Left lobe of liver (tissue), 2 donors: ENCODE measurements at regions not wholly inside any gene's neighbourhood (a gene's known extent, or its start where the extent isn't known, plus 50 kb on each side); places are given as distances from the start of the nearest gene placed in this dataset.

Source experiments
- ATAC-seq: fragments of 200-7000 bp; cut with Tn5 transposase; one replicate; pipeline ENCODE4 v1.9.1; 2020; ENCODE audit warnings: mild to moderate bottlenecking, moderate library complexity
- DNase-seq: peaks from one replicate; pipeline ENCODE4 v3.0.0-alpha.2; 2020; ENCODE audit warnings: low spot score
- donor health status: DM: no; HTN: no; CAD: no; lungs with moderate emphysema.
- donor health status: DM: no; HTN: yes; CAD: no.

DNA sequence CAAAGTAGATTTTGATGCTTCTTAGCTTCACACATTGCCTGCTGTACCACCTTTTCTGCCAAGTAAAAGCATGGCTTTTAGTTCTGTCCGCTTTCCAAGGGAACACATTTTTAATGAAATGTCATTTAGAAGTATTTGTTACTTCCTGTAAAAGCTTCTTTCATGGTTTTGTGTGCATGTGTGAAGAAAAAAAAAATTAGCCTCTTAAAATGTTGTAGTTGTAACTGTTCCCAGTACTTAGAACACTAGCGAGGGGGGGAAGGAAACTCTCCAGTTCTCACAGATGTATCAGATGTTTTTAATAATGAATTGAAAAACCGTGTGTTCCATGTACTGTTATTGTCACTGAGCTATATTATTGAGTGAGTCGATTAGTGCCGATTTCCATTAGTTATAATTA, 568.3 kb upstream of the ADGRL2 start:
- DNase-seq (no peak), ATAC-seq (no peak)

DNA sequence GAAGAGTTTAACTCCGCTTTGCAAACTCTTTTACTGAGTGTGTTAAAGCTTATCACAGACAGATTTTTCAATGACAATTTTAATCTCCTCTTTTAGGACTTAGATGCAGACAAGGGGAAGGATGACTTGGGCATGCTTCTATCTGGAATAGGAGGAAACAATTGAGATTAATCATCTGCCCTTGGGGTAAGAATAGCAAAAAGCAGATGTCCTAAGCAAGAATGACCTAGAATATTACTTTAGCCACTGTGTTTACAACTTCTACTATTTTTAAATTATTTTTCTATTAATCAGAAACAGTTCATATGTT, 569.0 kb upstream of the ADGRL2 start:
- DNase-seq (no peak), ATAC-seq (no peak)

DNA sequence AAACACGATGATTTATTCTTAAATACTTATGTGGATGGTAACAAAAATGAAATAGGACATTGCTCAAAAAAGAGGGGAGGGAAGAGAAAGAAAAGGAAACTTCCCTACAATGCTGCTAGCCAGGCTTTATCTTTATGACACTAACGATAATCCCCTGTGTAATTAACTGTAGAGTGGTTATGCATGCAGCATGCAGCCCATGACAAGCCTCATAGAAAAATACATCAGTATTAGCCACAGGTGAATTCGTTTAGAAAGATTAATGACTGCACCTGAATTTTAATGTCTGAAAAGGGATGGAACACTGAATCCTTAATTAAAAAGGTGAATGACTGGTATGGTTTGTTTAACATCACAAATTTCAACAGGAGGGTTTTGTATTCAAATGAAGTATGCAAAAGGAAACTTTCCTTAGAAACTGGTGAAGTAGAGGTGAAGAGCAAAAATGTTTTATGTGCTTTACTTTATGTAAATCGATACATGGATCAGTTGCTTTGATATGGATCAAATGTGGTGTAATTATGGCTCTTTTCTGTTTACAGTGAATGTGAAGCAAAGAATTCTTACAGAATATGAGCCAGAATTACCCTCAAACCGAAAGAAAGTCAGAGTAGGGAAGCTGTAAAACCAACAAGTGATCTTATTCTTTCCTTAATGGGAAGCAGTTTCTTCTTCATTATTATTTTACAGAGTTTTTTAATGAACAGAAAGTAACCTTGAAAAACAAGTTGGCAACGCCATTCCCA, 569.6 kb upstream of the ADGRL2 start:
- DNase-seq = no peak
- no peak for ATAC-seq

DNA sequence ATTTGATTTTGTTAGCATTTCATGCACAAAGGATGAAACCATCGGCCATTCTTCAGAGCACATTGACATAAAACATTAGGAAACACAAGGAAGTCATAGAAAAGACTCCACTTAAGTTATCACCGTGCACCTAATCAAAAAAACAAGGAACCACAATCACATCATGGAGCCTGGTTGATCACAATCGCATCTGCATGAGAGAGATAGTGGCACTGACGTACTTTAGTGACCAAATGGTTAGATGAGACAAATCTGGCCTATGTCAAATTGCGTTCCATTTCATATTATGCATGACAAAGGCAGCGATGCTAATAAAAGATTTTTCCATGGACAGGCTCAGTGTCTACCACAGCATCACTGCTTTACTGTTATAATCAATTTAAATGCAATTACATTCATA, 571.8 kb upstream of the ADGRL2 start:
- no peak for DNase-seq
- ATAC-seq = no peak

DNA sequence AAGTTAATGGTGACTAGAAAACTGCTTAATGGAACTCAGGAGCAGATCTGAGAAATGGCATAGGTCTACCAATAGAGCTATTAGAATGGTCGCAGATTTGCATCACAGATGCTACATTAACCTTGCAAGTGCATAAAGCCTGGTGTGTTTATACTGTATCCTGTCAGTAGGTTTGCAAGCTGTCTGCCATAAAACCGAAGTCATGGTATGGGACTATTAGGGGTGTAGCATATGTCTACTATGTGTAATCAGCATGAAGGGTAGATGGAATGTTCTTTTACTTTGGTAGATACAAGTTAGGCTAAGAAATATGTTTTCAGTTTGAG, 574.2 kb upstream of the ADGRL2 start:
- ATAC-seq (no peak), DNase-seq (no peak)

DNA sequence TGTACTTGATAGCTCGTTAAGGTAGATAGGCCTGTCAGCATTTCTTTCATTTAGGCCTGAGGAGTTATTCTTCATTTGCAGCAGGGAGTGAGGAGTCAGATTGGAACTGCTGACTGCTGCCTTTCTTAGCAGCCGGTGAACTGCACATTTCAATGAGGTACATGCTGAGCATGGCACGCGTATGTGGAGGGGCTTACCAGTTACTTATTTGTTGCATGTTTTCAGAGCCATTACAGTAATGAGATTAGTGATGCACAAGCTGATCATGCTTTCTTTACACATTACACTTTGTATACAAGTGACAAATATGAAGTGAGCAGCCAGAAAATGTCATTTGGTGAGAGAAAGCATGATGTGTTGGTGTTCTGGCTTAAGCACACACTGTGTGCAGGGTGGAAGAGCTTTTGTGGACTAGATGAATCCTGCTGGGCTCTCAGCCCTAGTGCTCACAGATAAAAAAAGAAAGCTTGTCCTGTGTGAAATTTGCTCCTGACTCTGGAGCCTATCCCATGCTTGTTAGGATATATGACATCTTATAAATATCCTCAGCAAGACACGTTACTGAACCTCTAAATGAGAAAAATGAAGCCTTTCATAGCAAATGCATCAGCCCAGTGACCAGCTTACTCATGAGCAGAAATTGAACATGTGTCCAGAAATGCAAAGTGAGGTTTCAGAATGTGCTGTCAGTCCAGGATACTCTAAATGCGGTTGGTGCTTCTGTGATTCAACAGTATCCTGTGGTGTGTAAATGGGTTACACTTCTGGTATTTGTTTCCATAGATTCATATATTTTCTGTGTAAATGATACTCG, 574.7 kb upstream of the ADGRL2 start:
- ATAC-seq (no peak), DNase-seq (no peak)

DNA sequence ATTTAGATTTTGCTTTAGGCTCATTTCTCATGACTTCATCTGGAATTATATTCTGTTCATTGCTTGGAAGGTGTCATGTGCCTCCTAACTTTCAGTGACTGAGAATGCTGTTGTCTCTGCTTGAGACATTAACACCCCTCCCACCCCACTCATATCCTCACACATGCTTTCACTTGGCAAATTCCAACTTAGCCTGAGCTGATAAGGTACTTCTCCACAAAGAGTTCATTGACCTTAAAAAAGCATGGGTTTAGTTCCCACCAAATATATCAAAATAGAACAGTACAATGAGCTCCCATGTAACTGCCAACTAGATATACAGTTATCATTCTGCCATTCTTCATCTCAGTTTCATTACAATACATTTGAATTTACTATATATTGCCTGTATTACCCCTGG, 576.5 kb upstream of the ADGRL2 start:
- DNase-seq (no peak), ATAC-seq (no peak)

DNA sequence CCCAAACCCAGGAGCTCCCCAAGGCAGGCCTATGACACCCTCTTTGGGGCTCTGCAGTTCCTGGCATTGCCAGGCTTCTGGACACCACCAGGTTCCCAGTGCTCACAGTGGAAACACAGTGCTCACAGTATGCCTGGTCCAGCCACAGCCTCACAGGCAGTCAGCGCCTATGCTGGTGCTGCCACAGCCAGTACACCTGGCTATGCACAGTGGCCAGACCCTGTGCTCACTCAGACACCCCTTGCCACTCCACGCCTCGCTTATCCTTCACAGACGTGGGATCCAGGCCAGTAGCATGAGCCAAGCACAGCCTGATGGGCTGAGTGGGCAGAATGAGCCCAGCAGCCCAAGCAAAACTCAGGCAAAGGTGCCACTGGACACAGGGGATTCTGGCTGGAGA, 579.2 kb upstream of the ADGRL2 start:
- ATAC-seq = no peak
- no peak for DNase-seq

DNA sequence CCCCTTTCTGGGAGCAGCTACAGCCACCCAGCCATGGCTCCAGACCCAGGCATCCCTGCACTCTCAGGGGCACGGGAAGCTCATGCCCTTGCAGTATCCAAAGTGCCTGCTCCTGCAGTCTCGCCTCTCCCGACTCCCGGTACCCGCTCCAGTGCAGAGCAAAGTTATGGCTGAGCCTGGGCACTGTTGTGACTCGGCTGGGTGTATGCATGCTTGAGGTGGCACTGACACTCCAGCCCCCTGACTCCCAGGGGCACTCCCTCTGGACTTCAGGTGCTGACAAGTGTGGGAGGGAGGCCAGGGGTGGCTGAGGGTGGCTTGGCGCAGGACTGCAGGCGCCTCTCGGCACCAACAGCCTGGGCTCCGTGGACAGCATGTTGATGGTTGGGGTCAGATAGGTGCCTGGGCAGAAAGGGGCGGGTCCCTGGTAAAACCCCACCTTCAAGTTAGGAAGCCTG, 580.1 kb upstream of the ADGRL2 start:
- DNase-seq = no peak
- no peak for ATAC-seq

DNA sequence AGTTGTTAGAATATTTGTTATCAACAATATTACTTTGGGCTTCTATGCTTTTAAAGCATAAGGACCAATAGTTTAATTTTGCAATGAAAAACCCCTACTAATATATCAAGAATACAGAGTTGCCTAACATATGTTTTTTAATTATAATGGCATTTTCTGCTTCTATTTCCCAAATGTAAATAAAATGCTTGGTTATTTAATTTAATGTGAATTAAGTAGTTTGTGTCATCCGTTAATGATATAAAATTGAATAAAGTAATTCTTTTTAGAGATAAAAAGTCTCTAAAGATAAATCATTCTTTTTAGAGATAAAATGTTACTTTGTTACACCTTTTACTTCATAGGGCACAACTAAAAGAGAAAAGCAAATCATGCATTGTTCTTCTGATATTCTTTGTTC, 583.7 kb upstream of the ADGRL2 start:
- ATAC-seq = no peak

DNA sequence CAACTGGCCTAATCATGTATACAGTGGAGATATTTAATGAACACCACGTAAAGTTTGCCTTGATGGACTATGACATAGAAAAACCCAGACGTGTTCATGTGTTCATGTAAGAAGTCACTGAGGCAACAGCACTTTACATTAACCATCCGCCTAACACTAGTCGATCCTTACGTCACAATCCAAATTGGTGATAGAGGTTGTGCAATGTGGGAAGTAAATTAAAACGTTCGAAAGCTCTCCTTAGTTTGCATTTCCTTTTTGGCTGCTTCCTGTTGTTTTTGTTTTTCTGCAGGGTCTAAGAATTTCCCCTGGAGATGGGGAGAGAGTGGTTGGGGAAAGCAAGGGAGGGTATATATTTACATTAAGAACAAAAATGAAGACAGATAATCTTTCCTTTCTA, 587.5 kb upstream of the ADGRL2 start:
- ATAC-seq (no peak), DNase-seq (no peak)

More for the DNA sequence above, 583.7 kb upstream of the ADGRL2 start:
- DNase-seq = no peak

DNA sequence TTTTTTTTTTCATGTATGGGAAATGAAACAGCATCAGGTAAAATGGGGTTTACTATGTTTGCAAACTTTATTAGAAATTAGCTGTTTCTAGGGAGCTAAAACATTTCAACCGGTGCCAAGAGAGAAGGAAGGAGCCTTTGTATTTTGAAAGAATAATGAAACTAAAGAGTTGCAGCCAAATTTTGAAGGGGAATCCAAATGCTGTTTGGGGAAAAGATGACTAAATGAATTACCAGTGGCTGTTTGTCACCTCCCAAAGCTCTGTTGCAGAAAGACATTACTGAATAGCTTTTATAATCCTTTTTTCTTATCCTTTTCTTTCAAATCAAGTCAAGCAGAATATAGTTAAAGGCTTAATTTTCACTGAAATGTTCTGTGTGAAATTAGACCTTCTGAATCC, 591.3 kb upstream of the ADGRL2 start:
- no peak for ATAC-seq
- no peak for DNase-seq

DNA sequence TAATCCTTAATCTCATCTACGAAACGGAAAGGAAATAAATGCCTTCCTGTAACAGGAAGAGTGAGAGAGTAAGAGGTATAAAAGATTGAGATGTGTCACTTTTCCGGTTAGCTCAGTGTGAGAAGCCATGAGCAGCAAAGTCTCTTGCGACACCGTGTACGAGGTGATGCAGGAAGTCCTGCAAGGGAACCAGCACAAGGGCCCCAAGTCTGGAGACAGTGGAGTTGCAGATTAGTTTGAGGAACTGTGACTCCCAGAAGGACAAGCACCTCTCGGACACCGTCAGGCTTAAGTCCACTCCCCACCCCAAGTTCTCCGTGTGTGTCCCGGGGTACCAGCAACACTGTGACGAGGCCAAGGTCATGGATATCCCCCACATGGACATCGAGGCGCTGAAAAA, 592.3 kb upstream of the ADGRL2 start:
- ATAC-seq (no peak), DNase-seq (peak; percentile 48)

DNA sequence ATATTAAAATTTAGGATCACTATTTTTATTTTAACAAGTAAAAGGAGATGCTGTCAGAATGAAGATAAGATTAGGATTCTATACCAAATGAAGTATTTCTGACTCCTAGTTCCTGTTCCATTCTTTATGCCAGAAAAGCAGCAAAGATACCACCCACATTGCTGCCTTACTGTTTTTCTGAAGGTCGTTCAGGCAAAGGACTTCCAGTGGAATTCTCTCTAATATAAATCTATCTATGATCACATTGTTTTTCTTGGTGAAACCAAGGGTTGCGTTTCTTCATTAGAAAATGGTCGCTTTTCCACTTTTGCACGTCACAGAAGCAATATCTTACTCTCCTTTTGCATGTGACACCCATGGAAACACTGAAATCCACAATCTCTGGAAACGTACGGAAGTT, 594.8 kb upstream of the ADGRL2 start:
- no peak for DNase-seq
- ATAC-seq = no peak

DNA sequence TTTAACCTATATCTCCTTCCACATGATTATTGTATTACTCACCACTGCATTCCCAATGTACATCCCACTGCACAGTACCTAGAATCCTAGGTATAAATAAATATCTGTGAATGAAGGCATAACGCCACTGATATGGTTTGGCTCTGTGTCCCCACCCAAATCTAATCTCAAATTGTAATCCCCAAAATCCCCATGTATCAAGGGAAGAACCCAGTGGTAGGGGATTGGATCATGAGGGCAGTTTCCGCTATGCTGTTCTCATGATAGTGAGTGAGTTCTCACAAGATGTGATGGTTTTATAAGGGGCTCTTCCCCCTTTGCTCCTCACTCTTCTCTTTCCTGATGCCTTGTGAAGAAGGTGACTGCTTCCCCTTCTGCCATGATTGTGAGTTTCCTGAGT, 599.0 kb upstream of the ADGRL2 start:
- ATAC-seq (no peak), DNase-seq (no peak)

DNA sequence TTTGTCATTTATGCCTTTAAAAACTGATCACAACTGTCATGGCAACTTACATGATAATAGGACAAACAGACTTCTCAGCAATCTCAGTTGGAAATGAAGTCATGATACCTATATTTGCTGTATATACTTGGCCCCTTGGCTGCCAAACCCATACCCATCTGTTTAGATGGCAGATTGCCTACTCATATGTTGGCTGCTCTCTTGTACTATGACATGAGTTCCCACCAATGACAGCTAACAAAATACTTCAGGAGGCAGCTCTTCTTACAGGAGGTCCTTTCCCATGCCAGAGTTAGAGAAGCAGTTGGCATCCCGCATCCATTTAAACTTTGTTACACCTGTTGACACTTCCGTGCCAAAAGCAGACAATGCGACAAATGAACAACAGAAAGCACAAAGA, 603.1 kb upstream of the ADGRL2 start:
- ATAC-seq (no peak), DNase-seq (no peak)

DNA sequence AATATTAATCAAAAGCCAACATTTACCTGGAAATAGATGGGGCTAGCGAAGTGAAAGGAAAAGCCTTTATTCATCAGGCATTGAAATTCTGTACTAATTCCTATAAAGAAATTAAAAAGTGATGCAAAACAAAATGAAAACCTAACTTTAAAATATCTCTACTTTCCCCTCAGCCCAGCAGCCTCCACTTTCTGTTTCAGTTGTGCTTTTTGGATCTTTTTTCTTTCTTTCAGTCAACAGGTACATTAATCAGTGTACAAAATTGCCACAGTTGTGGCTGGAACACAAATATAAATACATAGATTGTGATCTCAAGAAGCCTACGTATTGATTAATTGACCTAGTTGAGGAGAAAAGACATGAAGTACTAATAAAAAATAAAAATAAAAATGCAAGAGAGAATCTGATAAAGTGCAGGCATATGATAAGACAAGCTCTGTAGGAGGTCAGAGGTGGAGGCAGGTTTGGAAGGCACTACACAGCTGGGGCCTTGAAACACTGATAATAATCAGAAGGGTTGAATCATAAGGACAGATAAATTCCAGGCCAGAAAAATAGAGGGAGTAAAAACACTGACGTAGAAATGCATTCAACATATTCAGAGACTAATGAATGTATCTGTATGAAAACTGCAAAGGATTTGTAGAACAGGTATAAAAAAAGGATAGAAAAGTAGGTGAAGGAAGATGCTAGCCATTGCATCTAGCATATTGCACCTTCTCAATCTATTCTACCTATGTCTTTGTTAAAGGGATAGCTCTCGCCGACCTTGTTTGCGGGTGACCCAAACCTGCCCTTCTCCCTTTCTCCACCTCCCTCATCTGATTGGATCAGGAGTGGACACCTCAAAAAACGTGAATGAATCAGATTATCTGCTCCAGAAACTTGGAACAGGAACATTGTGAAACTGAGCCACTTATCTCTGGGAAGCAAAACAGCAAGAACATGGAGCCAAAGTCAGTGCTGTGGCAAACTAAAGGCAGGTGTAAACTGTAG, 607.8 kb upstream of the ADGRL2 start:
- DNase-seq (no peak), ATAC-seq (no peak)

DNA sequence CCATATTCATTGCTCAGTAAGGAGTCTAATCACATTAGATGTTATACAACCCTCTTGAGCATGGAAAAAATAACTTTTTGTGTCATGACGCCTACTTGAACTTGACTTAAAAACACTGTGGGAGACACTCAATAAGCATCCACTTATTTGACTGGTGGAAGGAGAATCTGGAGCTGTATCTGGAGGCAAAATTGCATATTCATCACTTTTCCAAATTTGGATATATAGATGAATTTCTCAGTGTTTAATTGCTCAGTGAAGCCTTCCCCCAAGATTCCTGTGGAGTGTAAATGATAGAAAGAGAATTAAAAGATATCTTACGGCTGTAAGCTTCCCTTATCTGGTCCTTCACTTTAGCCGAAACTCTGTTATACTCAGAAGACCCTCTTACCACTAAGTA, 610.7 kb upstream of the ADGRL2 start:
- DNase-seq (no peak), ATAC-seq (no peak)

DNA sequence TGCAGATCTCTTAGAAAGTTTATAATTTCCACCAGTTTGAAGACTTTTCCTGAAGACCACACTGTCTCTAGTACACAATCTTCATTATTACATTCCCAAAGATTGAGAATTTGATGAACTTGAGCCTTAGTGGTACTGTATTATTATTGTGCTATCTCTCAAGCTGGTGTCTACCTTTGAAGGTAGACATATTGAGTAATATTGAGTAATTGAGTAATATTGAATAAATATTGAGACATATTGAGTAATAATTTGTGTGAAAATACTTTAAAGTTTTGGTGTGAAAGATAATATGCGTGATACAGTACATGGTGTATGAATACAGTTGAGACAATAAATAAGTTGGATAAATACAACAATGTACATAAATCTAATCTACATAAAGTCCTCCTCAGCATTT, 613.1 kb upstream of the ADGRL2 start:
- ATAC-seq (no peak), DNase-seq (no peak)

DNA sequence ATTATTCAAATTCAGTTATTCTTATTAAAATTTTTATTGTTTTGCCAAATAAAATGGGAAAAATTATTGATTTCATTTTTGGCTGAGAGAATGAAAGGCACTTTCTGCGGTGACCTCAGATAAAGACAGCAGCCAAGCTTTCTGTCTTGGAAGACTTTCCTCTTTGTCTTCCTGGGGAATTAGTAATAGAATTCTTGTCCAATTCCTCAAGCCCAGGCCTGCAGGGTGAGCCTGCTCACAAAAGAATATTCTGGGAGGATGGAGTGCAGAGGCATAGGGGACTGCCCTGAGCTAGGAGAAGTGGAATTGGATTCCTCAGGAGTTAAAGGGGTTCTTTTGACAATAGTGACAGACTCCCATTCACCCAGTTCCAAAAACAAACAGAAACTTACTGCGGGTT, 614.5 kb upstream of the ADGRL2 start:
- no peak for ATAC-seq

DNA sequence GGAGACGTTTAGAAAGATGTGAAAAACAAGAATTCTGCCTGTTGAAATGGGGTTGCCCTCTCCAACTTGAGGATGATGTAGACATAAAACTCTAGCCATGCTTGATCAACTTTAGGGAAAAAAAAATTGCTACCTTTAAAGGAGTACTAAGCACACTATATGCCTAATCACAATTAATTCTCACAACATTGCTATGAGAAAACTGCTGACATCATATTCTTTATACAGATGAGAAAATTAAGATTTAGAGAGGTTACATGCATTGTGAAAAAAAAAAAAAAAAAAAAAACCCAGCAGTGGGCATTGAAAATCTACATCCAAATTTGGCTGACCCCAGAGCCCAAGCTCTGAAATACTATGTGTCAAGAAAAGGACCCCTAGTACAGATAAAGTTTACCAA, 617.2 kb upstream of the ADGRL2 start:
- ATAC-seq = no peak

More for the DNA sequence above, 614.5 kb upstream of the ADGRL2 start:
- no peak for DNase-seq

DNA sequence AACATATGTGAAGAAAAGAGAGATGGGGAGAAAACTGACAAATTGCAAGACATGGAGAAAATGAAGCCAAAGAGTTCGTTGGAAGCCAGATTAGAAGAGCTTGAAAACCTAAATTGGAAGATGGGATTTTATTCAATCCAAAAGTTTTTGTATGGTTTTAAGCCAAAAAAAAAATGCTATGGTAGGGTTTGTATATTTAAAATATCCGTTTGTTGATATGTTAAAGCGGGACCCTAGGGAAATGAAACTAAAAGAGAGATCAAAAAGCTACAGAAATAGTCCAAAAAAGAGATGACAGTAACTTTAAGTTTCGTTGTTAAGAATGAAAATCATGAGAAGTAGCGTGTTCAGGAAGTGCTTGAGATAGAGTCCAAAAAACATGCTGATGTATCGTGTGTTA, 617.7 kb upstream of the ADGRL2 start:
- DNase-seq = no peak
- no peak for ATAC-seq

More for the DNA sequence above, 617.2 kb upstream of the ADGRL2 start:
- DNase-seq = no peak
